GM19397 (cell line): ENCODE measurements at regions not wholly inside any gene's neighbourhood (a gene's known extent, or its start where the extent isn't known, plus 50 kb on each side); places are given as distances from the start of the nearest gene placed in this dataset.
"Not testable (repeated sequence)": the region's sequence is repeated elsewhere in the genome, so short reads cannot be mapped to it uniquely, and the experiment has no call there.

Experiments
- ATAC-seq: cut with Tn5 transposase; IDR thresholded peaks from one replicate; pipeline ENCODE4 v1.9.1; 2021; ENCODE audit warnings: mild to moderate bottlenecking, moderate library complexity; ENCODE audit not compliant: unreplicated experiment

GRCh38 chr10:130691776-130692175 lies 555.6 kb downstream of the GLRX3 start:
- ATAC-seq = no peak

GRCh38 chr10:130696870-130697269 lies 560.7 kb downstream of the GLRX3 start:
- no peak for ATAC-seq

DNA sequence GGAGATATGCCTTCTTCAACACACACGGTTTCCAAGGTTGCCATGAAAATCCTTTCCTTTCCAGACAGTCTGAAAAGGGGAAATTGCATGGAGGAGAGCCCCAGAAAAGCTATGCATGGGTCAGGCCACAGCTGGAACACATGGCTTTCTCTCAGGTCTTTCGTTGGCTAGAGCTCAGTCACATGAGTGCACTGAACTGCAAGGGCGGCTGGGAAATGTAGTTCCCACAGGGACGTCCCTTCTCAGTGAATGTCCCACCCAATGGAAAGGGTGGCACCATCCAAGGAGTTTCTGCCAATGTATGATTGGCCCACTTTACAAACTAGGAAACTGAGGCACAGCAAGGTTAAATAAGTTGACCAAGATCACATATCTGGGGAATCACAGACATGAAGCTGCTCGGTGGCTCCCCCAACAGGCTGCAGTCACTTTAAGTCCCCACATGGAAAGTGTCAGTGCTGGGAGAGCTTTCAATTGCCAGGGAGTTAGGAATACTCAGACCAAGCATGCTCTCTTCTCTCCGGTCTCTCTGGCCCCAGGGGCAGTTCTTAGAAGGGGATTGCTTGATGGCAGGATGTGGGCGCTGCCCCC lies 571.3 kb downstream of the GLRX3 start:
- no peak for ATAC-seq

GRCh38 chr10:130708465-130709070 lies 572.4 kb downstream of the GLRX3 start:
- no peak for ATAC-seq

DNA sequence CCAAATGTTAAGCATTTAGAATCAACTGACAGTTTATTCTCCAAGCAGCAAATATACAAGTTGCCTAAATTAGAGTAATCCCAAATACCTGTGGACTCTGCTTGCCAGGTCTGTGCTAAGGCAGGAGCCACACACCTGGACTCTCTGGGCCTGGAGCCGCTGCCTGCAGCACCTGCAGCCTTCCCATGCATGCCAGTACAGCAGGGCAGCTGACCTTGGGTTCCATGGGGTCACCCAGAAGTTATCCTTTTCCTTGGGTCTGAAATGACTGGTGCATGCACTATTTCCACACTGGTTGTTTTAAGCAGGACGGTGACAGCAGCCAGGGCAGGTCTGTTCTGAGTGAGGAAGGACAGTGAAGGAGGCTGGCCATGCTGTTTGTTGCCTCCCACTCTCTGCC lies 573.2 kb downstream of the GLRX3 start:
- no peak for ATAC-seq

- ATAC-seq = no peak
Measured at GRCh38 chr10:130711072-130711471, 574.9 kb downstream of the GLRX3 start.

DNA sequence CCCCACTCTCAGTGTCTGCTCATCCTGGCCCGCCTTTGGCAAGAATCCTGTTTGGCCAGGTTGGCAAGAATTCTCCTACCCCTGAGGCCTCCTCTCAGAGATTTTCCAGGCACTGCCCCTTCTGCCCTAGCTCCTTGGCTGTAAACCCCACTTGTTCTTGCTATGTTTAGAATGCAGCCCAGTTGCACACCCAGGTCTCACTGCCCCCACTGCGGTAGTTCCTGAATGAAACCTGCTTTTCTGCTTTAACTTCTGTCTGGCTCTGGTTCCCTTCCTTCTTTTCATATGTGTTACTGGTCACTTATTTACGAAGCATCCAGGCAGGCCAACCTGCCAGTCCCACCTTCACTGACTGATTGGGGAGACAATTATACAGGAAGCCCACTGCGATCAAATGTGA lies 576.9 kb downstream of the GLRX3 start:
- no peak for ATAC-seq

DNA sequence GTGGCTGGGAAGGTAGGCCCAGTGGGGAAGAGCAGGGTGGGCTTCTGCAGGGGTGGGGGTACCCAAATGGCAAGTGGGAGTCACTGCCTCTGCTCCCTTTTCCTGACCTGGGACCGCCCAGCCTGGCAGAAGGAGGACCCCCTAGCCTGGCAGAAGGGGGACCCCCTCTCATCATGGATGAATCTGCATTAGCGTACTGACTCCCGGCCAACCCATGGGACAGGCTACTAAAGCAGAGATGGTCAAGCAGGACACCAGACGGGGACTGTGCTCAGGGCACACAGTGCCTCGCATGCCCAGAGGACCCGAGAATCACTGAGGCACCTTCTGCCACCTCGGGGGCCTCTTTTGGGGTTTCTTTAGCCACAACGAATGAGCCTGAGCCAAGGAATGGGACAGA lies 577.5 kb downstream of the GLRX3 start:
- no peak for ATAC-seq

DNA sequence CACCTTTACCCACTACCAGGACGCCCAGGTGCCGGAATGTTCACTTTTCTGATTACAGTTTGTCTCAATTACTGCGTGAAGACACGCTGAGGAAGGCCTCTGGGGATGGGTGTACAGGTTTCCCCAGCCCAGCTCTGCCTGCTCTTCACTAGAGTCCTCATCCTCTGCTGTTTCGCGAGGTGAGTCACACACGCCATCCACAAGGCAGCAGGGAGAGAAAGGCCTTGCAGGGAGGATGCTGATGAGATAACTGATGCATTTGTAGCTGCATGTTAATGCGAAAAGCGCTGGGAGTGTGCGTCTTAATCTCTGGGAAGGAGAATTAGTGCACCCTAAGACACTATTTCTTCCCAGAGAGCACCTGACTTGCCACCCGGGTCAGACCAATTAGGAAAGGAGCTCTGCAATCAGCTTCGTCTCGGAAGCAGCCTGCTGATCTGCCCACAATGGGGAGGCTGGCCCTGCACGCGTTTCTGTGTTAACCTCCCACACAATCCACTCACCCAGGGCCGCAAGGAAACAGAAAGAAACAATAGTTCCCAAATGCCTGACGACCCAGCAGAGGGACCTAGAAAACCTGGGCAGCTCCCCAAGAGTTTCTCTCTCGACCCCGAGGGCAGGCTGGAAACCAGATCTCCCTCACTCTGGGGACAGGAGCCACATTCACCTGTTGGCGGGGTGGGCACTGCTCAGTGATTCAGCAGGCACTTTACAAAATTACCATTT lies 578.7 kb downstream of the GLRX3 start:
- ATAC-seq = no peak

- ATAC-seq = no peak
Measured at GRCh38 chr10:130715686-130716670, 579.8 kb downstream of the GLRX3 start.

GRCh38 chr10:130717083-130717482 lies 580.9 kb downstream of the GLRX3 start:
- ATAC-seq = no peak

- not testable (repeated sequence) for ATAC-seq
Measured at GRCh38 chr10:130718744-130719447, 582.7 kb downstream of the GLRX3 start.

DNA sequence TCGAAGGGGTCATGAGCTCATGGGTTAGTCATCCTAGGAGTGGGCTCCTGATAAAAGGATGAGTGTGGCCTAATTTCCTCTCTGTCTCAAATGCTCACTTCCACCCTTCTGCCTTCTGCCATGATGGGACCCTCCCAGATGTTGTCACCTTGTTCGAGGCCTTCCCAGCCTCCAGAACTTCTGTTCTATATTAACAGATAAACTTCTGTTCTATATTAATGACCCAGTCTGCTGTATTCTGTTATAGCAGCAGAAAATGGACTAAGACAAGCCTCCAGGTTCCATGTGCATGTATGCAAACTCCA lies 583.2 kb downstream of the GLRX3 start:
- ATAC-seq = no peak

GRCh38 chr10:130720235-130720634 lies 584.0 kb downstream of the GLRX3 start:
- ATAC-seq = no peak

DNA sequence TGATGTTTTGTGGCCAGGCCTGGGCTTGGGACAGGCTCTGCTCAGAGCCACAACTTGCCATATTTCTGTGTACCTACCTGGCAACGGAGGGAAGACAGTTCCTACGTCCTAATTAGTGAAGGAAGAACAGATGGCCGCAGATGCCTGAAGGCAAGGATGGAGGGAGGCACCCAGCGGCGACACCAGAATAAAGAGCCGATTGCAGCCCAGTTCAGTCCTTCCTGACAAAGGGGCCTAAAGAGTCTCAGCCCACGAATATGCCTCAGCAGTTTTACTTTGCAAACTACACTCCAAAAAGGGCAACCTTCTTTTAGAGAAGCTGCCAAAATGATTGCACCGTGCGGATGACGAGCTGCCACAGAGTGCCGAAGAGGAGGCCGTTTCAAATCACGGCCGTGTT lies 585.8 kb downstream of the GLRX3 start:
- ATAC-seq = no peak

DNA sequence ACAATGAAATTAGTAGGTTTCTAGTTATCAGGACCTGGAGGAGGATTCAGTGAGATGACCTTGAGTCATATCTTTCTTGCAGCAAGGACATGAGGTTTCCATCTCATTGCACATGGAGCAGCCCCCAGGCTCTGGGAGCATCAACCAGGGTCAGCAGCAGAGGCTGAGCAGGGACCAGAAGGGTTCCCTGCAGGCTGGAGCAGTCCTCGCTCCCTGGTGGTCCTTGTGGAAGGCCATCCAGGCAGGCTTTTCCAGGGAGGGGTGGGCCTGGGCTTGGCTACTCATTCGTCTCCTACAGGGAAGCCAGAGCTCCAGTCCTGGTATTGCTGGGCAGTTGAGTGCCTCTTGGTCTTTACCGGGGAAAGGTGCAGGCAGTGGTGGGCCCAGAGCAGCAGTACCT lies 587.5 kb downstream of the GLRX3 start:
- no peak for ATAC-seq

DNA sequence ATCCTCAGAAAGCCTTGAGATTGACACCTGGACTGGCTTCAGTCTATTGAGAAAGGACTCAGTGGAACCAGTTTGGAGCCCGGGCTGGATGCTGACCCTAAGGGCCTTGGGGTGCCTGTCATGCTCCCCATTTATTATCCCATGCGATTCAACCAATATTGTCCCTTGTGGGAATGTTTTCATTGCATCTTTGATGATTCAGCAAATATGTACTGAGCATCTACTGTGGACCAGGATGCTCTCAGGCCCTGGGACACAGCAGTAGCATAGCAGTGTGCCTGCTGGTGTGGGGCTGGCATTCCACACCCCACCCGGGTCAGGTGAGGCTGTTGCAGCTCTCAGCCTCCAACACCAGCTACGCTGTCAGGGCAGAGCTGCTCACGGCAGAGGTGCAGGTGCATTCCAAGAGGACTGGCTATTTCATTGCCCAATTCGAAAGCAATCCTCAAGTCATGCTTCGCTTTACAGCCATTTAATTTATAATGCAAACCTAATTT lies 586.0 kb downstream of the TCERG1L start:
- no peak for ATAC-seq

DNA sequence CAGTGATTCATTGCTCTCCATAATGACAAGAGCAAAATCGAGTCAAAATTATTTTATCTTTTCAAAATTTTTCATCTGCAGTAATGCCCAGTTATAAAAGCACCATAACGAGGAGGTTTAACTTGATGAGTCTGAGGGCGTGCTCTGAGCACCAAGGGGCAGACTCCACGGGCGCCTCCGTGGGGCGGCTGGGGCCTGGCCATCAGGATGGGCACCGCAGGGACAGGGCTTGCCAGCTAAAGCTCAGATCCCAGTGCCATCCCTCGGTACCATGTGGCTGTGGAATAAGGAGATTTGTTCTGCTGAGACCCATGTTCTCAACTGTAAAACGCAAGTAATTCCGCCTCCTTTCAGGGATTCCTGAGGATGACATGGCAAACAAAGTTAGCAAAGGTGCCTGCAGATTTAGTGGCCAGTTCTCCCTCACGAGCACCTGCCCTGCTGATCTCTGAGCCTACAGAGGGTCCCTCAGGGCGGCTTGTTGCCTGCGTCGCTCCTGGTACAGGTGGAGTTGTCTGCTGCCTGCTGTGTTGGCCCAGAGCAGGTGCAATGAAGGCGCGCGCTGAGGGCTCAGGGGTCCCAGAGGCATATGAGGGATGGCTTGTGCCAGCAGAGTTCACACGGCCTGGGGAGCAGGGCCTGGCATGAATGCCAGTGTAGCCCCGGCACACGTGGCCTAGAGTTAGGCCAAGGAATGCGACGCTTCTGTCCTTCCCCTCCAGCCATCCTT lies 584.4 kb downstream of the TCERG1L start:
- no peak for ATAC-seq

DNA sequence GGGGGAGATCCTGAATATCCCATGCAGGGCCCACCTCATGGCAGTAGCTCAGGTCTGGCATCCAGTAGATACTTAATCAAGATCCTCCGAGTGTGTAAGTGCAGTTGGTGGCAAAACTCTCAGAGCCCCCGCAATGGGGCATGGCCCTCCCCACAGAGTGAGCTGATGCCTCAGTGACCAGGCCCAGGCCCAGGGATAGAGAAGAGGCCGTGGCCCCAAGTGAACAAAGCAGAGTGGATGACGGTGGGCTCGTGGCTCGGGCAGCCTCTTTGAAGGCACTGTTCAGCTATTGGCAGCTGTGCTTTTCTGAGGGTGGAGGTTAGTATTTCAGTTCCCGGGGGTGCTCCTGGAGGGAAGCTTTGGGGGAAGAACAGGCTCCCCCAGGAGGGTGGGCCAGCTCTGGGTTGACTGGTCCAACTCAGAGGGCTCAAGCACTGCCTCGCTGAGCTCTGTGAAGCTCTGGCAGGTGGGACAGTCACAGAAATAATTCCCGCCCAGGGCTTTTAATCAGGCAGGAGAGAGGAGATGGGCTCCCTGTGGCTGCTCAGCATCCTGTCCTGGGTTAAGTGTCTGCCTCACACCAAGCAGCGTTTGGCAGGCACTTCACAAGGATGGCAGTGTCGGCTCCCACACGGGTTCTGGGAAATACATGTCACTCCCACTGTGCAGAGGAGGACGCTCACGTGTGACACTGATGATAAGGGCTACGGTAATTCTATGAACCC lies 583.6 kb downstream of the TCERG1L start:
- no peak for ATAC-seq
